OCI-LY1 (cell line): ENCODE measurements at regions not wholly inside any gene's neighbourhood (a gene's known extent, or its start where the extent isn't known, plus 50 kb on each side); places are given as distances from the start of the nearest gene placed in this dataset.
"Not testable (repeated sequence)": the region's sequence is repeated elsewhere in the genome, so short reads cannot be mapped to it uniquely, and the experiment has no call there.

Experiments
- H2AFZ ChIP-seq: fragments of 200-600 bp; sonication (generic), shearing (Covaris generic); 2 replicates; pipeline ENCODE4 v1.6.0; 2014; ENCODE audit warnings: antibody characterized with exemption, mild to moderate bottlenecking, low read length
- H3F3A ChIP-seq: fragments of 200-600 bp; sonication (generic), shearing (Covaris generic); 2 replicates; pipeline ENCODE4 v1.6.0; 2014; ENCODE audit warnings: mild to moderate bottlenecking, antibody characterized with exemption, low read length, moderate library complexity; ENCODE audit not compliant: insufficient read depth
- H3K27ac ChIP-seq: fragments of 200-600 bp; sonication (generic); 2 replicates; pipeline ENCODE4 v1.5.1; 2014; ENCODE audit warnings: low read length, mixed run types, mild to moderate bottlenecking, low read depth; ENCODE audit not compliant: poor library complexity, severe bottlenecking
- H3K27me3 ChIP-seq: fragments of 200-600 bp; sonication (generic); 2 replicates; pipeline ENCODE4 v1.6.0; 2014; ENCODE audit warnings: antibody characterized with exemption, mild to moderate bottlenecking, low read length, moderate library complexity; ENCODE audit not compliant: insufficient read depth
- H3K36me3 ChIP-seq: fragments of 200-600 bp; sonication (generic); 2 replicates; pipeline ENCODE4 v1.6.1; 2014; ENCODE audit warnings: mild to moderate bottlenecking, antibody characterized with exemption, low read length, moderate library complexity, mixed read lengths; ENCODE audit not compliant: insufficient read depth
- H3K4me1 ChIP-seq: fragments of 200-600 bp; sonication (generic); 2 replicates; pipeline ENCODE4 v1.5.1; 2014; ENCODE audit warnings: mild to moderate bottlenecking, low read length, moderate library complexity; ENCODE audit not compliant: insufficient read depth, severe bottlenecking
- H3K4me2 ChIP-seq: fragments of 200-600 bp; sonication (generic), shearing (Covaris generic); 2 replicates; pipeline ENCODE4 v1.6.1; 2014; ENCODE audit warnings: low read length
- H3K4me3 ChIP-seq: fragments of 200-600 bp; sonication (generic); 2 replicates; pipeline ENCODE4 v1.5.1; 2014; ENCODE audit warnings: low read length, low read depth, mild to moderate bottlenecking, mixed read lengths; ENCODE audit not compliant: poor library complexity, severe bottlenecking
- H3K79me2 ChIP-seq: fragments of 200-600 bp; shearing (Covaris generic); 2 replicates; pipeline ENCODE4 v1.6.1; 2016; ENCODE audit warnings: mixed run types, low read length, mixed read lengths; ENCODE audit not compliant: insufficient read depth
- H3K9ac ChIP-seq: fragments of 200-600 bp; sonication (generic), shearing (Covaris generic); 2 replicates; pipeline ENCODE4 v1.6.1; 2014; ENCODE audit warnings: mild to moderate bottlenecking, low read length, mixed read lengths
- H3K9me2 ChIP-seq: fragments of 200-600 bp; sonication (generic), shearing (Covaris generic); 2 replicates; pipeline ENCODE4 v1.6.1; 2014; ENCODE audit warnings: low read depth, mild to moderate bottlenecking, low read length, mixed read lengths
- H3K9me3 ChIP-seq: fragments of 200-600 bp; shearing (Covaris generic); 2 replicates; pipeline ENCODE4 v1.6.1; 2014; ENCODE audit warnings: low read length, mixed read lengths
- H4K20me1 ChIP-seq: fragments of 200-600 bp; sonication (generic), shearing (Covaris generic); 2 replicates; pipeline ENCODE4 v1.6.0; 2016; ENCODE audit warnings: mild to moderate bottlenecking, low read length; ENCODE audit not compliant: insufficient read depth
- CTCF ChIP-seq: fragments of 200-600 bp; sonication (generic), shearing (Covaris generic); IDR thresholded peaks from 2 replicates; pipeline ENCODE4 v1.5.1; 2017; ENCODE audit warnings: mild to moderate bottlenecking, antibody characterized with exemption, low read length, moderate library complexity, mixed read lengths
- EZH2 ChIP-seq: fragments of 200-600 bp; sonication (generic), shearing (Covaris generic); IDR thresholded peaks from 2 replicates; pipeline ENCODE4 v1.8.0; 2017; ENCODE audit warnings: borderline replicate concordance, mixed run types, mild to moderate bottlenecking, antibody characterized with exemption, low read length, moderate library complexity, mixed read lengths

- H3K27ac ChIP-seq, result no peak overlapping the region
- H3K9me3 ChIP-seq, result no peaks in the 10 kb centered on the region
- H3K27me3 ChIP-seq, result no peaks in the 10 kb centered on the region
- no peak overlapping the region for H2AFZ ChIP-seq
- TF ChIP-seq EZH2, result no peak
- H3K36me3 ChIP-seq, result no peaks in the 10 kb centered on the region
- H3K4me2 ChIP-seq, result no peak overlapping the region
- H3K9me2 ChIP-seq, result no peaks in the 10 kb centered on the region
- H3K4me3 ChIP-seq, result no peak overlapping the region
- H3K4me1 ChIP-seq, result no peaks in the 10 kb centered on the region
- no peak overlapping the region for H3K9ac ChIP-seq
- no peaks in the 10 kb centered on the region for H3F3A ChIP-seq
- no peaks in the 10 kb centered on the region for H4K20me1 ChIP-seq
- H3K79me2 ChIP-seq, result no peaks in the 10 kb centered on the region
Observed at GRCh38 chr14:106459971-106460730, 933.8 kb downstream of the TMEM121 start.

GRCh38 chr14:106460916-106461315 lies 934.5 kb downstream of the TMEM121 start:
- Histone ChIP-seq H2AFZ (no peak overlapping the region), H3F3A (no peaks in the 10 kb centered on the region), H3K9me3 (no peaks in the 10 kb centered on the region), H3K27ac (no peak overlapping the region), H3K79me2 (no peaks in the 10 kb centered on the region), H3K4me2 (no peak overlapping the region), H3K36me3 (no peaks in the 10 kb centered on the region), H3K4me1 (no peaks in the 10 kb centered on the region), H4K20me1 (no peaks in the 10 kb centered on the region), H3K9ac (no peak overlapping the region), H3K9me2 (no peaks in the 10 kb centered on the region), H3K27me3 (no peaks in the 10 kb centered on the region), H3K4me3 (no peak overlapping the region)
- TF ChIP-seq CTCF, result no peak
- TF ChIP-seq EZH2, result no peak

- not testable (repeated sequence) for H3K36me3 ChIP-seq, H3K27me3 ChIP-seq, H2AFZ ChIP-seq, H3K4me2 ChIP-seq, H4K20me1 ChIP-seq, H3K9me2 ChIP-seq, H3K4me3 ChIP-seq, H3K4me1 ChIP-seq, H3K9me3 ChIP-seq, H3F3A ChIP-seq, H3K9ac ChIP-seq, H3K79me2 ChIP-seq, H3K27ac ChIP-seq
Observed at GRCh38 chr14:106466483-106466882, 940.1 kb downstream of the TMEM121 start.

GRCh38 chr14:106468869-106469268 lies 942.5 kb downstream of the TMEM121 start:
- not testable (repeated sequence) for H3K4me1 ChIP-seq, H4K20me1 ChIP-seq, H3K27ac ChIP-seq, H3K9me3 ChIP-seq, H3K9ac ChIP-seq, H3K4me2 ChIP-seq, H3K36me3 ChIP-seq, H2AFZ ChIP-seq, H3F3A ChIP-seq, H3K4me3 ChIP-seq, H3K9me2 ChIP-seq, H3K79me2 ChIP-seq, H3K27me3 ChIP-seq

GRCh38 chr14:106470028-106470427 lies 943.6 kb downstream of the TMEM121 start:
- not testable (repeated sequence) for H3K27ac ChIP-seq, H4K20me1 ChIP-seq, H3K9ac ChIP-seq, H3K4me1 ChIP-seq, H3K79me2 ChIP-seq, H3F3A ChIP-seq, H3K36me3 ChIP-seq, H3K4me2 ChIP-seq, H3K27me3 ChIP-seq, H2AFZ ChIP-seq, H3K9me2 ChIP-seq, H3K9me3 ChIP-seq, H3K4me3 ChIP-seq

GRCh38 chr14:106474261-106475028 lies 948.1 kb downstream of the TMEM121 start:
- not testable (repeated sequence) for H3F3A ChIP-seq, H3K4me2 ChIP-seq, H3K79me2 ChIP-seq

More at GRCh38 chr14:106474261-106475028, 948.1 kb downstream of the TMEM121 start:
- not testable (repeated sequence) for H4K20me1 ChIP-seq, H3K36me3 ChIP-seq, H3K27ac ChIP-seq, H3K9me3 ChIP-seq, H3K9me2 ChIP-seq, H3K4me1 ChIP-seq, H2AFZ ChIP-seq, H3K4me3 ChIP-seq, H3K9ac ChIP-seq, H3K27me3 ChIP-seq
